ENCODE measurements at regions not wholly inside any gene's neighbourhood (a gene's known extent, or its start where the extent isn't known, plus 50 kb on each side); places are given as distances from the start of the nearest gene placed in this dataset.

GRCh38 chr11:15390857-15391256, 276.1 kb downstream of the INSC start:
- no peaks in the 10 kb centered on the region for H3K9me3 Mint-ChIP-seq
- intact Hi-C loops (cut with DNase I, micrococcal nuclease): no loop called here
- no peak overlapping the region for H3K4me3 Mint-ChIP-seq
- no peak overlapping the region for H3K27ac ChIP-seq (ENCODE audit: low read depth in 1 of 2, low read length in 2 of 2)
- TF ChIP-seq CTCF (IDR thresholded peaks at IDR 0.05): no peak
- H3K9me3 ChIP-seq (ENCODE audit: control insufficient read depth in 1 of 2, insufficient read depth in 1 of 2, low read length in 2 of 2): peaks cover 0 to 15% of the 10 kb centered on the region in 2 experiments
- H3K4me1 ChIP-seq (ENCODE audit: insufficient read depth, low read length): no peaks in the 10 kb centered on the region
- H3K36me3 Mint-ChIP-seq (ENCODE audit: low read depth): no peaks in the 10 kb centered on the region
- no peak for DNase-seq
- H3K4me3 ChIP-seq (ENCODE audit: low read length): no peak overlapping the region
- H3K4me1 Mint-ChIP-seq (ENCODE audit: low read depth): no peaks in the 10 kb centered on the region
- ATAC-seq (ENCODE audit: poor library complexity): no peak
- H3K27ac Mint-ChIP-seq: no peak overlapping the region
- no peaks in the 10 kb centered on the region for H3K27me3 Mint-ChIP-seq
- H3K36me3 ChIP-seq (ENCODE audit: insufficient read depth, low read length): no peaks in the 10 kb centered on the region
- ChIA-PET POLR2A (no interaction called here), CTCF (no interaction called here)
- H3K27me3 ChIP-seq (ENCODE audit: control insufficient read depth in 1 of 2, insufficient read depth in 2 of 2, low read length in 2 of 2): no peaks in the 10 kb centered on the region

DNA sequence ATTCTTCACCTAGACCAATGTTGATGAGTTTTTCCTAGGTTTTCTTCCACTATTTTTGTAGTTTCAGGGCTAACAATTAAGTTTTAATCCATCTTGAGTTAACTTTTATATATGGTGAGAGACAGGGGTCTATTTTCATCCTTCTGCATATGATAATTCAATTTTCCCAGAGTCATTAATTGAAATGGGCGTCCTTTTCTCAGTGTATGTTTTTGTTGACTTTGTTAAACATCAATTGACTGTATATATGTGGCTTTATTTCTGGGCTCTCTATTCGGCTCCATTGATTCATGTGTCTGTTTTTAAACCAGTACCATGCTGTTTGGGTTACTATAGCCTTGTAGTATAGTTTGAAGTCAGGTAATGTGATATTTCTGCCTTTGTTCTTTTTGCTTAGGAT, 282.1 kb downstream of the INSC start:
- Histone ChIP-seq H3K4me3 (ENCODE audit: low read length) (no peak overlapping the region), H3K36me3 (ENCODE audit: insufficient read depth, low read length) (no peaks in the 10 kb centered on the region), H3K27me3 (ENCODE audit: control insufficient read depth in 1 of 2, insufficient read depth in 2 of 2, low read length in 2 of 2) (no peaks in the 10 kb centered on the region), H3K9me3 (ENCODE audit: control insufficient read depth in 1 of 2, insufficient read depth in 1 of 2, low read length in 2 of 2) (peaks cover 4% of the 10 kb centered on the region in 2 experiments), H3K4me1 (ENCODE audit: insufficient read depth, low read length) (no peaks in the 10 kb centered on the region), H3K27ac (ENCODE audit: low read depth in 1 of 2, low read length in 2 of 2) (no peak overlapping the region)
- no peak overlapping the region for H3K27ac Mint-ChIP-seq
- CTCF ChIA-PET: no interaction called here
- no peak for DNase-seq
- intact Hi-C loops (cut with DNase I, micrococcal nuclease): no loop called here
- POLR2A ChIA-PET: no interaction called here
- no peaks in the 10 kb centered on the region for H3K27me3 Mint-ChIP-seq
- no peak overlapping the region for H3K4me3 Mint-ChIP-seq
- no peaks in the 10 kb centered on the region for H3K36me3 Mint-ChIP-seq (ENCODE audit: low read depth)
- no peaks in the 10 kb centered on the region for H3K4me1 Mint-ChIP-seq (ENCODE audit: low read depth)
- ATAC-seq (ENCODE audit: poor library complexity): no peak
- TF ChIP-seq CTCF (IDR thresholded peaks at IDR 0.05): no peak
- peaks cover 18% of the 10 kb centered on the region for H3K9me3 Mint-ChIP-seq

DNA sequence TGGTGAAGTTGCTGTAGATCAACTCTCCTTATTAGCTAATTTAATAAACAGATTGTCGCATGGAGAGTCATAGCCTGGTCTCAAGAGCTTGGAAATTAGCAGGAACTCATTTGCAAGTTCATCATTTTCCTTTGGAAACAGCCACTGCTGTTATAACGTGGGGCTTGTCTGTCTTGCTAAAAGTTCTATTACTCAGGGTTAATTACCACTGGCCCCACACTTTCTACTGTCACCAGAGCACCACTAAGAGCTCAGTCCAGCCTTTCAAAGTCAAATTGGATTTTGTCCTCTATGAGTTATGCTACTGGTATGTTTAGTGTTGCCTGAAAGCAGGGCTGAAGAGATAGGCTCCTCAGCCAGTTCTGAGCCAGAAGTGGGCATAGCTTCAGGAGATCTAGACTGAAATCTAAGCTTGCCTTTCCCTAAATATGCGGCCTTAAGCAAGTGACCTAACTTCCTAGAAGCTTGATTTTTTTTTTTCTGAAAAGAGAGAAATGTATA, 292.2 kb downstream of the INSC start:
- intact Hi-C loops (cut with DNase I, micrococcal nuclease): no loop called here
- no peak for TF ChIP-seq CTCF (IDR thresholded peaks at IDR 0.05)

More for the DNA sequence above, 292.2 kb downstream of the INSC start:
- H3K4me3 Mint-ChIP-seq: no peak overlapping the region
- H3K27me3 Mint-ChIP-seq: no peaks in the 10 kb centered on the region
- H3K4me3 ChIP-seq (ENCODE audit: low read length): no peak overlapping the region
- H3K9me3 ChIP-seq (ENCODE audit: control insufficient read depth in 1 of 2, insufficient read depth in 1 of 2, low read length in 2 of 2): peaks cover 0 to 8% of the 10 kb centered on the region in 2 experiments
- no peak overlapping the region for H3K27ac Mint-ChIP-seq
- H3K4me1 Mint-ChIP-seq (ENCODE audit: low read depth): no peaks in the 10 kb centered on the region
- H3K27me3 ChIP-seq (ENCODE audit: control insufficient read depth in 1 of 2, insufficient read depth in 2 of 2, low read length in 2 of 2): no peaks in the 10 kb centered on the region
- H3K36me3 ChIP-seq (ENCODE audit: insufficient read depth, low read length): no peaks in the 10 kb centered on the region
- POLR2A ChIA-PET: no interaction called here
- H3K27ac ChIP-seq (ENCODE audit: low read depth in 1 of 2, low read length in 2 of 2): no peak overlapping the region
- no peaks in the 10 kb centered on the region for H3K9me3 Mint-ChIP-seq
- CTCF ChIA-PET: no interaction called here
- H3K36me3 Mint-ChIP-seq (ENCODE audit: low read depth): no peaks in the 10 kb centered on the region
- ATAC-seq (ENCODE audit: poor library complexity) (no peak), DNase-seq (no peak)
- H3K4me1 ChIP-seq (ENCODE audit: insufficient read depth, low read length): no peaks in the 10 kb centered on the region
